ENCODE measurements at regions not wholly inside any gene's neighbourhood (a gene's known extent, or its start where the extent isn't known, plus 50 kb on each side); places are given as distances from the start of the nearest gene placed in this dataset.

- Histone ChIP-seq H2BK120ac (ENCODE audit: low read depth, low read length, poor library complexity, severe bottlenecking) (no peak overlapping the region), H3K9me3 (ENCODE audit: control insufficient read depth, low read depth, low read length) (no peaks in the 10 kb centered on the region), H3K4me1 (ENCODE audit: insufficient read depth, low read length) (no peaks in the 10 kb centered on the region), H2BK15ac (ENCODE audit: low read depth, low read length) (no peak overlapping the region), H2AFZ (ENCODE audit: low read length) (no peak overlapping the region), H3K23me2 (ENCODE audit: insufficient read length, low read depth, low read length, poor library complexity, severe bottlenecking) (no peaks in the 10 kb centered on the region), H2AK5ac (ENCODE audit: insufficient read length, low read length) (no peak overlapping the region), H4K20me1 (ENCODE audit: control insufficient read depth, insufficient read depth, insufficient read length) (no peaks in the 10 kb centered on the region), H2BK5ac (ENCODE audit: insufficient read length, low read length) (no peak overlapping the region), H3K27me3 (ENCODE audit: insufficient read depth, low read length) (no peaks in the 10 kb centered on the region), H3T11ph (ENCODE audit: low read length) (no peak overlapping the region), H3K14ac (ENCODE audit: insufficient read depth, low read length) (no peak overlapping the region), H2BK12ac (ENCODE audit: insufficient read length, low read depth, low read length) (no peak overlapping the region), H3K56ac (ENCODE audit: insufficient read length, low read depth, low read length) (no peak overlapping the region), H4K8ac (replicated peaks; ENCODE audit: insufficient read length, low read depth, low read length) (no peak overlapping the region), H3K23ac (ENCODE audit: insufficient read length, low read depth, low read length) (no peak overlapping the region), H3K4me2 (ENCODE audit: insufficient read depth, insufficient read length, low read length) (no peak overlapping the region), H3K79me2 (ENCODE audit: insufficient read depth, low read length) (no peaks in the 10 kb centered on the region), H2BK20ac (ENCODE audit: low read depth, low read length, poor library complexity, severe bottlenecking) (no peak overlapping the region), H3K18ac (ENCODE audit: insufficient read length, low read depth, low read length) (no peak overlapping the region), H3K27ac (ENCODE audit: insufficient read length, low read depth, low read length) (no peak overlapping the region), H3K4ac (ENCODE audit: low read depth, low read length) (no peak overlapping the region), H4K91ac (ENCODE audit: insufficient read length, low read depth, low read length) (no peak overlapping the region), H3K9ac (ENCODE audit: extremely low read depth, insufficient read length, low read length) (no peak overlapping the region), H3K79me1 (ENCODE audit: insufficient read depth, low read depth, low read length, poor library complexity, severe bottlenecking) (no peaks in the 10 kb centered on the region), H4K5ac (ENCODE audit: insufficient read length, low read depth, low read length) (no peak overlapping the region)
- H3K27ac Mint-ChIP-seq, result no peak overlapping the region
- peaks cover 4 to 17% of the 10 kb centered on the region in 2 experiments; a peak in 4 of 5 replicates for H3K9me3 Mint-ChIP-seq
- H3K36me3 Mint-ChIP-seq (ENCODE audit: insufficient read depth in 1 of 3, low read depth in 3 of 3), result no peaks in the 10 kb centered on the region
- no peak for TF ChIP-seq CTCF (conservative IDR thresholded peaks at IDR 0.05)
- H3K4me3 Mint-ChIP-seq, result no peak overlapping the region
- WGBS (ENCODE audit: extremely low coverage, insufficient read length, low lambda C conversion rate), result no CpG with 5 or more reads among the region's 1 CpG
- DNase-seq, result no peak
- no peaks in the 10 kb centered on the region for H3K4me1 Mint-ChIP-seq
- H3K27me3 Mint-ChIP-seq (ENCODE audit: low read depth), result no peaks in the 10 kb centered on the region; the same call in 1 of the 2 replicates
Observed at GRCh38 chr2:56713978-56714377, 530.2 kb downstream of the CCDC85A start.

Measured in H9 (cell line).